Fibroblast of lung (primary cell): ENCODE measurements at regions not wholly inside any gene's neighbourhood (a gene's known extent, or its start where the extent isn't known, plus 50 kb on each side); places are given as distances from the start of the nearest gene placed in this dataset.

ENCODE experiments used
- DNase-seq, 2 donors: peaks; one replicate each; pipeline versions ENCODE4 v3.0.0 to v3.0.0-alpha.2; 2010; ENCODE audit warnings: low read depth in 2 of 2
- H2AFZ ChIP-seq: 2 replicates; pipeline ENCODE4 v1.5.1; 2012; ENCODE audit warnings: low read length, control low read depth, inconsistent platforms
- H3K27ac ChIP-seq: 2 replicates; pipeline ENCODE4 v1.5.1; 2011; ENCODE audit warnings: low read length, control low read depth; ENCODE audit not compliant: insufficient read depth
- H3K27me3 ChIP-seq: 2 replicates; pipeline ENCODE4 v1.5.1; 2011; ENCODE audit warnings: mild to moderate bottlenecking, low read length; ENCODE audit not compliant: control insufficient read depth, insufficient read depth
- H3K36me3 ChIP-seq: 2 replicates; pipeline ENCODE4 v1.5.1; 2011; ENCODE audit warnings: low read length; ENCODE audit not compliant: control insufficient read depth, insufficient read depth
- H3K4me1 ChIP-seq: 2 replicates; pipeline ENCODE4 v1.5.1; 2011; ENCODE audit warnings: low read length; ENCODE audit not compliant: control insufficient read depth, insufficient read depth; ENCODE audit errors: extremely low read depth
- H3K4me2 ChIP-seq: 2 replicates; pipeline ENCODE4 v1.5.1; 2011; ENCODE audit warnings: low read length, control low read depth; ENCODE audit not compliant: insufficient read depth; ENCODE audit errors: extremely low read depth
- H3K4me3 ChIP-seq, 4 experiments: fragments of 200-600 bp in 1 of 4; sonication (generic) in 1 of 4; replicated peaks in 1 of 4; 2 replicates each; pipeline ENCODE4 v1.5.1; 2011 to 2016; ENCODE audit warnings: low read length in 4 of 4, low read depth in 3 of 4, mild to moderate bottlenecking in 3 of 4, control low read depth in 2 of 4, inconsistent platforms in 1 of 4, mixed read lengths in 1 of 4; ENCODE audit not compliant: insufficient read depth in 1 of 4; ENCODE audit errors: control extremely low read depth in 1 of 4
- H3K79me2 ChIP-seq: 2 replicates; pipeline ENCODE4 v1.5.1; 2012; ENCODE audit warnings: mild to moderate bottlenecking, low read length, inconsistent platforms; ENCODE audit not compliant: control insufficient read depth, insufficient read depth
- H3K9ac ChIP-seq: 2 replicates; pipeline ENCODE4 v1.5.1; 2011; ENCODE audit warnings: mild to moderate bottlenecking, low read length, control low read depth; ENCODE audit not compliant: insufficient read depth
- H3K9me3 ChIP-seq: 2 replicates; pipeline ENCODE4 v1.5.1; 2012; ENCODE audit warnings: low read depth, low read length; ENCODE audit not compliant: control insufficient read depth, insufficient read depth
- H4K20me1 ChIP-seq: 2 replicates; pipeline ENCODE4 v1.5.1; 2011; ENCODE audit warnings: low read length; ENCODE audit not compliant: control insufficient read depth, insufficient read depth; ENCODE audit errors: extremely low read depth
- CTCF ChIP-seq, 2 donors: IDR thresholded peaks in 1 of 2; conservative IDR thresholded peaks in 1 of 2; 1 replicate in 1 of 2; 2 replicates in 1 of 2; pipeline ENCODE4 v1.5.1; 2011 to 2012; ENCODE audit warnings: low read length in 2 of 2, control low read depth in 1 of 2, inconsistent platforms in 1 of 2, low read depth in 1 of 2, mild to moderate bottlenecking in 1 of 2
- EZH2 ChIP-seq: IDR thresholded peaks from 2 replicates; pipeline ENCODE4 v1.5.1; 2012; ENCODE audit warnings: low read length, control low read depth, mild to moderate bottlenecking; ENCODE audit errors: missing control alignments

GRCh38 chr2:65529419-65529818 lies 97.0 kb upstream of the SPRED2 start:
- H4K20me1 ChIP-seq = no peaks in the 10 kb centered on the region
- no peak overlapping the region for H3K4me3 ChIP-seq
- no peaks in the 10 kb centered on the region for H3K79me2 ChIP-seq
- peaks cover 3% of the 10 kb centered on the region for H3K4me1 ChIP-seq
- no peak for TF ChIP-seq CTCF (conservative IDR thresholded peaks at IDR 0.05 in 1 of 2, IDR thresholded peaks at IDR 0.05 in 1 of 2; ENCODE audit: low read depth in 1 of 2, low read length in 2 of 2)
- TF ChIP-seq EZH2 = no peak
- no peak for DNase-seq
- no peaks in the 10 kb centered on the region for H3K27me3 ChIP-seq
- no peak overlapping the region for H3K9ac ChIP-seq
- no peak overlapping the region for H2AFZ ChIP-seq
- H3K36me3 ChIP-seq = no peaks in the 10 kb centered on the region
- H3K4me2 ChIP-seq = no peak overlapping the region
- no peaks in the 10 kb centered on the region for H3K9me3 ChIP-seq
- no peak overlapping the region for H3K27ac ChIP-seq

DNA sequence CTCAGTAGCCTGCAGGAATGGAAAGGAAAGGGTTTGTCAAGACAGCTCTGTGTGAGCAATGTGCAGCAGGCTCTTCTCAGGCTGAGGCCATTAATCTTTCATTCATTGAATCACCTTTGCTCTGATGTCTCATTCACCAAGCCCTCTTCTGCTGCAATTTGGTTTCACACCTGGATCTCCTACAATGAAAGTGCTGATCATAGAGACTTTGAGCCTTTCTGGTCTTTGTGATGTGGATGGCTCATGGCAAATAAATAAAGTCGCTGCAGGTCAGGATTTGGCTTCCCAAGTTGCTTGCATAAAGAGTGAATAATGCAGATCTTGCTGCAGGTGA lies 95.8 kb upstream of the SPRED2 start:
- TF ChIP-seq CTCF (conservative IDR thresholded peaks at IDR 0.05 in 1 of 2, IDR thresholded peaks at IDR 0.05 in 1 of 2; ENCODE audit: low read depth in 1 of 2, low read length in 2 of 2) = no peak
- no peak for TF ChIP-seq EZH2
- no peak overlapping the region for H3K4me2 ChIP-seq
- no peaks in the 10 kb centered on the region for H3K36me3 ChIP-seq
- H3K9ac ChIP-seq = no peak overlapping the region
- no peaks in the 10 kb centered on the region for H3K9me3 ChIP-seq
- H3K27me3 ChIP-seq = no peaks in the 10 kb centered on the region
- H3K27ac ChIP-seq = no peak overlapping the region
- H3K79me2 ChIP-seq = no peaks in the 10 kb centered on the region
- H3K4me3 ChIP-seq = no peak overlapping the region
- no peak for DNase-seq
- H3K4me1 ChIP-seq = peaks cover 3% of the 10 kb centered on the region
- H4K20me1 ChIP-seq = no peaks in the 10 kb centered on the region
- no peak overlapping the region for H2AFZ ChIP-seq

GRCh38 chr2:65527451-65528240 lies 95.2 kb upstream of the SPRED2 start:
- Histone ChIP-seq H3K79me2 (no peaks in the 10 kb centered on the region), H2AFZ (no peak overlapping the region), H3K27ac (no peak overlapping the region), H4K20me1 (no peaks in the 10 kb centered on the region), H3K36me3 (no peaks in the 10 kb centered on the region), H3K4me2 (no peak overlapping the region), H3K9ac (no peak overlapping the region), H3K9me3 (no peaks in the 10 kb centered on the region), H3K4me1 (peaks cover 3% of the 10 kb centered on the region), H3K4me3 (no peak overlapping the region), H3K27me3 (no peaks in the 10 kb centered on the region)
- TF ChIP-seq EZH2 (no peak), CTCF (conservative IDR thresholded peaks at IDR 0.05 in 1 of 2, IDR thresholded peaks at IDR 0.05 in 1 of 2; ENCODE audit: low read depth in 1 of 2, low read length in 2 of 2) (no peak)
- no peak for DNase-seq
